HepG2 (cell line): ENCODE measurements at regions not wholly inside any gene's neighbourhood (a gene's known extent, or its start where the extent isn't known, plus 50 kb on each side); places are given as distances from the start of the nearest gene placed in this dataset.

Source experiments
- ATAC-seq: fragments of 200-7000 bp; cut with Tn5 transposase; 3 replicates; pipeline ENCODE4 v1.9.1; 2020; ENCODE audit warnings: mild to moderate bottlenecking, moderate library complexity
- BruUV-seq: library from RNA; stranded (reverse); fragments of 400-500 nt; replicated peaks from 2 replicates; lab custom pipeline; 2021; lab: Mats Ljungman, UMichigan
- CTCF ChIA-PET: fragments of 300-600 bp; formaldehyde crosslinking; extraction: SDS; loops from one replicate; lab custom pipeline; 2021; ENCODE audit warnings: low total read pairs, inconsistent platforms, low intra/inter-chr PET ratio; lab: Yijun Ruan, JAX
- POLR2A ChIA-PET: fragments of 350-600 bp; sonication (Branson Sonifier 250); formaldehyde crosslinking; loops from one replicate; lab custom pipeline; 2020; ENCODE audit warnings: antibody characterized with exemption, inconsistent platforms; lab: Yijun Ruan, JAX
- DNase-seq: peaks from one replicate; pipeline ENCODE4 v3.0.0-alpha.2; 2015; ENCODE audit warnings: low spot score
- FAIRE-seq: peaks from 3 replicates; lab custom pipeline; 2011; peaks lifted over from hg19 to GRCh38; lab: Jason Lieb, UNC
- H2AFZ ChIP-seq: one replicate; pipeline ENCODE4 v1.6.1; 2011; ENCODE audit warnings: low read length, inconsistent platforms
- H3K27ac ChIP-seq: fragments of 300-600 bp; 3 replicates; pipeline ENCODE4 v1.8.0; 2011; ENCODE audit warnings: mixed run types, mild to moderate bottlenecking, mixed read lengths, low read length, inconsistent platforms; ENCODE audit not compliant: insufficient read depth; ENCODE audit errors: extremely low read length
- H3K27me3 ChIP-seq, 2 experiments: fragments of 200-600 bp in 1 of 2; 2 replicates in 1 of 2; 3 replicates in 1 of 2; pipeline versions ENCODE4 v1.6.0 to v1.8.0; 2011; ENCODE audit warnings: low read length in 2 of 2, mild to moderate bottlenecking in 2 of 2, moderate library complexity in 2 of 2, inconsistent platforms in 1 of 2; ENCODE audit not compliant: insufficient read depth in 2 of 2, control insufficient read depth in 1 of 2
- H3K36me3 ChIP-seq, 2 experiments: fragments of 200-600 bp in 1 of 2; replicated peaks in 1 of 2; 2 replicates in 1 of 2; 3 replicates in 1 of 2; pipeline versions ENCODE4 v1.5.1 to v1.8.0; 2011; ENCODE audit warnings: low read length in 2 of 2, inconsistent platforms in 1 of 2; ENCODE audit not compliant: insufficient read depth in 2 of 2, control insufficient read depth in 1 of 2
- H3K4me1 ChIP-seq: 2 replicates; pipeline ENCODE4 v1.5.1; 2012; ENCODE audit warnings: low read length, inconsistent platforms; ENCODE audit not compliant: insufficient read depth
- H3K4me2 ChIP-seq: 2 replicates; pipeline ENCODE4 v1.6.0; 2011; ENCODE audit warnings: low read depth, low read length, inconsistent platforms
- H3K4me3 ChIP-seq, 3 experiments: fragments of 200-600 bp in 1 of 3; sonication (generic), shearing (Covaris generic) in 1 of 3; replicated peaks in 1 of 3; 2 replicates each; pipeline ENCODE4 v1.5.1; 2011 to 2016; ENCODE audit warnings: low read length in 3 of 3, inconsistent platforms in 2 of 3, low read depth in 2 of 3, mild to moderate bottlenecking in 2 of 3, control low read depth in 1 of 3, mixed read lengths in 1 of 3; ENCODE audit not compliant: insufficient read depth in 1 of 3
- H3K79me2 ChIP-seq: one replicate; pipeline ENCODE4 v1.6.1; 2011; ENCODE audit warnings: low read length, inconsistent platforms; ENCODE audit not compliant: insufficient read depth
- H3K9ac ChIP-seq: 2 replicates; pipeline ENCODE4 v1.6.0; 2011; ENCODE audit warnings: mild to moderate bottlenecking, low read depth, low read length, inconsistent platforms; ENCODE audit not compliant: insufficient read depth
- H3K9me3 ChIP-seq: 2 replicates; pipeline ENCODE4 v1.5.1; 2012; ENCODE audit warnings: mild to moderate bottlenecking, low read length
- H4K20me1 ChIP-seq: 2 replicates; pipeline ENCODE4 v1.6.0; 2011; ENCODE audit warnings: inconsistent platforms, mild to moderate bottlenecking, low read length, moderate library complexity; ENCODE audit not compliant: insufficient read depth
- BRF2 ChIP-seq: sonication (generic); formaldehyde crosslinking; IDR thresholded peaks from 2 replicates; pipeline ENCODE4 v1.8.1; 2022; ENCODE audit warnings: mild to moderate bottlenecking, missing genetic modification reagents
- CREB1 ChIP-seq, 2 experiments: fragments of 450-650 bp in 1 of 2; IDR thresholded peaks; 2 replicates each; pipeline ENCODE4 v1.6.1; 2016 to 2017; ENCODE audit warnings: control low read depth in 1 of 2, mild to moderate bottlenecking in 1 of 2, missing compliant biosample characterization in 1 of 2, missing genetic modification characterization in 1 of 2
- HDAC6 ChIP-seq: fragments of 200-600 bp; sonication (generic); IDR thresholded peaks from 2 replicates; pipeline ENCODE4 v1.7.0; 2017; ENCODE audit warnings: mild to moderate bottlenecking, antibody characterized with exemption, low read length, low read depth
- MBNL3 ChIP-seq: fragments of 250-450 bp; sonication (Bioruptor Pico); conservative IDR thresholded peaks from 2 replicates; pipeline ENCODE4 v1.8.0; 2022; ENCODE audit warnings: mild to moderate bottlenecking, inconsistent platforms
- NR2F2 ChIP-seq: IDR thresholded peaks from 2 replicates; pipeline ENCODE4 v1.6.1; 2012; ENCODE audit warnings: low read depth, inconsistent platforms, borderline replicate concordance
- RBM39 ChIP-seq: fragments of 200-400 bp; formaldehyde crosslinking; IDR thresholded peaks from one replicate; pipeline ENCODE4 v1.6.1; 2018; ENCODE audit warnings: antibody characterized with exemption, mild to moderate bottlenecking, low read depth, low read length; ENCODE audit not compliant: poor library complexity, severe bottlenecking
- REPIN1 ChIP-seq: sonication (generic); formaldehyde crosslinking; IDR thresholded peaks from 2 replicates; pipeline ENCODE4 v1.8.0; 2022; ENCODE audit warnings: missing genetic modification reagents, low read depth, mild to moderate bottlenecking, borderline replicate concordance
- SETDB1 ChIP-seq: sonication (generic); formaldehyde crosslinking; IDR thresholded peaks from 2 replicates; pipeline ENCODE4 v1.5.1; 2020; ENCODE audit warnings: missing genetic modification reagents, mild to moderate bottlenecking, borderline replicate concordance
- SMARCC2 ChIP-seq: fragments of 450-650 bp; IDR thresholded peaks from 2 replicates; pipeline ENCODE4 v1.6.1; 2017; ENCODE audit warnings: antibody characterized with exemption, mild to moderate bottlenecking
- SSRP1 ChIP-seq: IDR thresholded peaks from 2 replicates; pipeline ENCODE4 v1.6.1; 2016; ENCODE audit warnings: control low read depth
- ZBTB7B ChIP-seq: sonication (generic); formaldehyde crosslinking; IDR thresholded peaks from 2 replicates; pipeline ENCODE4 v1.4.0; 2020; ENCODE audit warnings: missing genetic modification reagents
- ZNF550 ChIP-seq: sonication (generic); formaldehyde crosslinking; IDR thresholded peaks from 2 replicates; pipeline ENCODE4 v1.4.0; 2020; ENCODE audit warnings: mild to moderate bottlenecking, missing genetic modification reagents, borderline replicate concordance
- ZNF800 ChIP-seq: sonication (generic); formaldehyde crosslinking; IDR thresholded peaks from 2 replicates; pipeline ENCODE4 v1.4.0; 2020; ENCODE audit warnings: missing genetic modification reagents
- ZNF883 ChIP-seq: sonication (generic); formaldehyde crosslinking; IDR thresholded peaks from 2 replicates; pipeline ENCODE4 v1.5.1; 2020; ENCODE audit warnings: mild to moderate bottlenecking, missing genetic modification reagents; ENCODE audit errors: not compliant biosample characterization
- WGBS: methylation state at CpG from one replicate; pipeline ENCODE4 v1.1.6; 2017; ENCODE audit warnings: low lambda C conversion rate; 5-methylcytosine and 5-hydroxymethylcytosine counted together
- in situ Hi-C: cut with HindIII; loops from 2 replicates; pipeline ENCODE4 v1.10.0; 2017; ENCODE audit warnings: low pct_unique_long_range_greater_than_20kb; ENCODE audit not compliant: extremely low pct_ligation_motif_present
- intact Hi-C: fragments of 100-400 bp; cut with micrococcal nuclease; formaldehyde crosslinking; loops from one replicate; pipeline ENCODE4 v1.10.0; 2022; ENCODE audit not compliant: unreplicated experiment

GRCh38 chr1:82125866-82126265 is 325.1 kb downstream of the ADGRL2 start:
- Histone ChIP-seq H3K9ac (no peak overlapping the region), H3K4me2 (no peak overlapping the region), H2AFZ (no peak overlapping the region), H3K36me3 (no peaks in the 10 kb centered on the region), H3K9me3 (peaks cover 41% of the 10 kb centered on the region), H3K4me1 (no peaks in the 10 kb centered on the region), H3K27me3 (no peaks in the 10 kb centered on the region), H3K79me2 (no peaks in the 10 kb centered on the region), H3K27ac (no peak overlapping the region), H4K20me1 (no peaks in the 10 kb centered on the region), H3K4me3 (no peak overlapping the region)
- in situ Hi-C loops, result no loop called here
- DNase-seq (no peak), FAIRE-seq (no peak), ATAC-seq (no peak)
- no TSS peak for BruUV-seq
- intact Hi-C loops, result no loop called here
- ChIA-PET POLR2A (no interaction called here), CTCF (no interaction called here)
- TF ChIP-seq SETDB1 (CRISPR knock-in tag) (no peak), SMARCC2 (no peak), HDAC6 (no peak), BRF2 (CRISPR knock-in tag) (no peak), ZNF883 (CRISPR knock-in tag) (no peak), MBNL3 (CRISPR knock-in tag) (no peak), SSRP1 (no peak), ZNF800 (CRISPR knock-in tag) (no peak), ZNF550 (CRISPR knock-in tag) (no peak), ZBTB7B (CRISPR knock-in tag) (no peak), REPIN1 (CRISPR knock-in tag) (no peak), CREB1 (IDR thresholded peaks at IDR 0.05) (no peak), CREB1 (CRISPR knock-in tag; IDR thresholded peaks at IDR 0.05) (no peak), RBM39 (no peak), NR2F2 (no peak)
- WGBS, result 0% methylated on average over 1 of the region's 1 CpG
